Loucy (cell line): ENCODE measurements at regions not wholly inside any gene's neighbourhood (a gene's known extent, or its start where the extent isn't known, plus 50 kb on each side); places are given as distances from the start of the nearest gene placed in this dataset.

Experiments used
- CTCF ChIP-seq: fragments of 200-600 bp; sonication (generic); conservative IDR thresholded peaks from 2 replicates; pipeline ENCODE4 v1.5.1; 2014; ENCODE audit warnings: mild to moderate bottlenecking, antibody characterized with exemption, low read length
- EZH2phosphoT487 ChIP-seq: fragments of 200-600 bp; IDR thresholded peaks from 2 replicates; pipeline ENCODE4 v1.6.1; 2018; ENCODE audit warnings: antibody characterized with exemption, mild to moderate bottlenecking, moderate library complexity, borderline replicate concordance

- no peak for TF ChIP-seq CTCF
- no peak for TF ChIP-seq EZH2phosphoT487
Measured at GRCh38 chr3:168582503-168582902, 486.8 kb upstream of the GOLIM4 start.
